Liver (tissue), 3 donors: ENCODE measurements at regions not wholly inside any gene's neighbourhood (a gene's known extent, or its start where the extent isn't known, plus 50 kb on each side); places are given as distances from the start of the nearest gene placed in this dataset.

Experiments
- EGR1 ChIP-seq, 2 donors: IDR thresholded peaks; 2 replicates each; pipeline ENCODE4 v1.6.1; 2016 to 2018; ENCODE audit warnings: antibody characterized with exemption in 2 of 2, low read depth in 2 of 2
- FOXA1 ChIP-seq: IDR thresholded peaks from 2 replicates; pipeline ENCODE4 v1.6.1; 2016; ENCODE audit warnings: antibody characterized with exemption
- GABPA ChIP-seq, 2 donors: IDR thresholded peaks in 1 of 2; conservative IDR thresholded peaks in 1 of 2; 2 replicates each; pipeline ENCODE4 v1.6.1; 2016; ENCODE audit warnings: antibody characterized with exemption in 2 of 2, mild to moderate bottlenecking in 1 of 2, moderate library complexity in 1 of 2
- HNF4A ChIP-seq, 2 donors: conservative IDR thresholded peaks; 2 replicates each; pipeline ENCODE4 v1.6.1; 2016; ENCODE audit warnings: antibody characterized with exemption in 2 of 2, mild to moderate bottlenecking in 2 of 2
- JUND ChIP-seq, 2 donors: IDR thresholded peaks; 2 replicates each; pipeline ENCODE4 v1.6.1; 2016; ENCODE audit warnings: antibody characterized with exemption in 2 of 2
- RAD21 ChIP-seq, 2 donors: IDR thresholded peaks; 2 replicates each; pipeline ENCODE4 v1.6.1; 2016; ENCODE audit warnings: antibody characterized with exemption in 2 of 2, mild to moderate bottlenecking in 2 of 2
- TAF1 ChIP-seq: conservative IDR thresholded peaks from 2 replicates; pipeline ENCODE4 v1.6.1; 2016; ENCODE audit warnings: antibody characterized with exemption, mild to moderate bottlenecking
- YY1 ChIP-seq: IDR thresholded peaks from 2 replicates; pipeline ENCODE4 v1.6.1; 2016; ENCODE audit warnings: antibody characterized with exemption, mild to moderate bottlenecking
- ZBTB33 ChIP-seq: IDR thresholded peaks from 2 replicates; pipeline ENCODE4 v1.6.1; 2016; ENCODE audit warnings: antibody characterized with exemption
- TF ChIP-seq, protein P1 (sequence below): fragments of 150-350 bp; IDR thresholded peaks from 2 replicates; pipeline ENCODE4 v1.5.1; 2017; ENCODE audit warnings: improper control_type of control experiment, low read depth, low read length; ENCODE audit not compliant: missing input control
- TF ChIP-seq, protein P2 (sequence below): IDR thresholded peaks from 2 replicates; pipeline ENCODE4 v1.6.1; 2016; ENCODE audit warnings: antibody characterized with exemption
- donor health status: healthy.
- donor health status: healthy.

DNA sequence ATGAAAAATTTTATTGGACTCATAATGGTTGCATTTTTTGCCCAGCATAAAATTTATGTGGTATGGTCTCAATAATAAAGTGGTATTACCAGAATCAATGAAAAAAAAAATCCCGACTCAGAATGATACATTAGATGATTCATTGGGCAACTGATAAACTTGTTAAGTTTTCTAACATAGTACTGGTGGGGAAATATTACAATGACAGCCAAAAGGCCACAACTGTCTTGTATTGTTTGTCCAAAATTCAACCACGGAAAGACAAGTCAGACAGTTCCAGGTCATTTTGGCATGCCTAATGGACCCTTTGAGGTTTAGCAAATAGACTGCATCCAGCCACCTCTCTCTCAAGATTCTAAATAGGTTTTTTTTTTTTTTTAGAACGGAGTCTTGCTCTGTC, 70.5 kb upstream of the TRIM9 start:
- TF ChIP-seq ZBTB33 (no peak), RAD21 (IDR thresholded peaks at IDR 0.05) (no peak), GABPA (IDR thresholded peaks at IDR 0.05 in 1 of 2, conservative IDR thresholded peaks at IDR 0.05 in 1 of 2) (no peak), EGR1 (IDR thresholded peaks at IDR 0.05; ENCODE audit: low read depth in 2 of 2) (no peak), FOXA1 (no peak), TAF1 (no peak), YY1 (no peak), HNF4A (conservative IDR thresholded peaks at IDR 0.05) (no peak), JUND (IDR thresholded peaks at IDR 0.05) (no peak)
- TF ChIP-seq, protein P1, sequence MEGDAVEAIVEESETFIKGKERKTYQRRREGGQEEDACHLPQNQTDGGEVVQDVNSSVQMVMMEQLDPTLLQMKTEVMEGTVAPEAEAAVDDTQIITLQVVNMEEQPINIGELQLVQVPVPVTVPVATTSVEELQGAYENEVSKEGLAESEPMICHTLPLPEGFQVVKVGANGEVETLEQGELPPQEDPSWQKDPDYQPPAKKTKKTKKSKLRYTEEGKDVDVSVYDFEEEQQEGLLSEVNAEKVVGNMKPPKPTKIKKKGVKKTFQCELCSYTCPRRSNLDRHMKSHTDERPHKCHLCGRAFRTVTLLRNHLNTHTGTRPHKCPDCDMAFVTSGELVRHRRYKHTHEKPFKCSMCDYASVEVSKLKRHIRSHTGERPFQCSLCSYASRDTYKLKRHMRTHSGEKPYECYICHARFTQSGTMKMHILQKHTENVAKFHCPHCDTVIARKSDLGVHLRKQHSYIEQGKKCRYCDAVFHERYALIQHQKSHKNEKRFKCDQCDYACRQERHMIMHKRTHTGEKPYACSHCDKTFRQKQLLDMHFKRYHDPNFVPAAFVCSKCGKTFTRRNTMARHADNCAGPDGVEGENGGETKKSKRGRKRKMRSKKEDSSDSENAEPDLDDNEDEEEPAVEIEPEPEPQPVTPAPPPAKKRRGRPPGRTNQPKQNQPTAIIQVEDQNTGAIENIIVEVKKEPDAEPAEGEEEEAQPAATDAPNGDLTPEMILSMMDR, result no peak
- TF ChIP-seq, protein P2, sequence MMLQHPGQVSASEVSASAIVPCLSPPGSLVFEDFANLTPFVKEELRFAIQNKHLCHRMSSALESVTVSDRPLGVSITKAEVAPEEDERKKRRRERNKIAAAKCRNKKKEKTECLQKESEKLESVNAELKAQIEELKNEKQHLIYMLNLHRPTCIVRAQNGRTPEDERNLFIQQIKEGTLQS, result no peak
